PC-3 (cell line): ENCODE measurements at regions not wholly inside any gene's neighbourhood (a gene's known extent, or its start where the extent isn't known, plus 50 kb on each side); places are given as distances from the start of the nearest gene placed in this dataset.

Experiments used
- EZH2phosphoT487 ChIP-seq: fragments of 300-600 bp; sonication (generic); IDR thresholded peaks from 2 replicates; pipeline ENCODE4 v1.6.1; 2018; ENCODE audit warnings: mild to moderate bottlenecking, antibody characterized with exemption, low read length, borderline replicate concordance
- TF ChIP-seq, protein P1 (sequence below): fragments of 300-600 bp; sonication (generic); conservative IDR thresholded peaks from 2 replicates; pipeline ENCODE4 v1.5.1; 2017; ENCODE audit warnings: antibody characterized with exemption, low read depth, mild to moderate bottlenecking, low read length

DNA sequence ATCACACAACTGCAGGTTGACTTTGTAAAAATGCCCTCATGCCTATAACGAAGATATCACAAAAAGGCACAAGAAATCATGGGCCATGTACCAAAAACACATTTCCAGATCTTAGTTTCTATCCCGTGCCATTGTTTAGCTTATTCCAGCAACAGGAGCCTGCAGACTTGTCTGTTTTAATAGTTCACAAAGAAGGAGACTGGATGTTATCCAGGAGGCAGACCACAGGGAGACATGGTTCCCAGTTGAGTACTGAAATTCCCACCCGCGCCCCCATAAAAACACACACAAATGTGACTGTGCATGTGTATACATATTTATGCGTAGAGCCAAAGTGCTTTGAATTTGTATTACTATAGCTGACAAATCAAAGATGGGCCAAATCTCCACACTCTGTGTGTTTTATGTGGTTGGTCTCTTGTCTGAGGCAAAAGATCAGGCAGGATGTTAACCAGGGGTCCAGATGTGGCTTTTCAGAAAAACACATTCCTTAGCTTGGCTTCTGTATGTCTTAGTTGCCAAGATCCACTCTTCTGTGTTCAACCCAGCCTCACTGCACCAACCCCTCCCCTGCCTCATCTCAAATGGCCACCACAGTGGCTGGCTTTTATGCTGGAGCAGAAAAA lies 469.2 kb upstream of the DIPK2B start:
- TF ChIP-seq, protein P1, sequence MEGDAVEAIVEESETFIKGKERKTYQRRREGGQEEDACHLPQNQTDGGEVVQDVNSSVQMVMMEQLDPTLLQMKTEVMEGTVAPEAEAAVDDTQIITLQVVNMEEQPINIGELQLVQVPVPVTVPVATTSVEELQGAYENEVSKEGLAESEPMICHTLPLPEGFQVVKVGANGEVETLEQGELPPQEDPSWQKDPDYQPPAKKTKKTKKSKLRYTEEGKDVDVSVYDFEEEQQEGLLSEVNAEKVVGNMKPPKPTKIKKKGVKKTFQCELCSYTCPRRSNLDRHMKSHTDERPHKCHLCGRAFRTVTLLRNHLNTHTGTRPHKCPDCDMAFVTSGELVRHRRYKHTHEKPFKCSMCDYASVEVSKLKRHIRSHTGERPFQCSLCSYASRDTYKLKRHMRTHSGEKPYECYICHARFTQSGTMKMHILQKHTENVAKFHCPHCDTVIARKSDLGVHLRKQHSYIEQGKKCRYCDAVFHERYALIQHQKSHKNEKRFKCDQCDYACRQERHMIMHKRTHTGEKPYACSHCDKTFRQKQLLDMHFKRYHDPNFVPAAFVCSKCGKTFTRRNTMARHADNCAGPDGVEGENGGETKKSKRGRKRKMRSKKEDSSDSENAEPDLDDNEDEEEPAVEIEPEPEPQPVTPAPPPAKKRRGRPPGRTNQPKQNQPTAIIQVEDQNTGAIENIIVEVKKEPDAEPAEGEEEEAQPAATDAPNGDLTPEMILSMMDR, result no peak
- no peak for TF ChIP-seq EZH2phosphoT487
